ENCODE measurements at regions not wholly inside any gene's neighbourhood (a gene's known extent, or its start where the extent isn't known, plus 50 kb on each side); places are given as distances from the start of the nearest gene placed in this dataset.
"Not testable (repeated sequence)": the region's sequence is repeated elsewhere in the genome, so short reads cannot be mapped to it uniquely, and the experiment has no call there.

GRCh38 chr2:3034856-3035255, 342.8 kb downstream of the EIPR1 start:
- DNase-seq: no peak

- no peak for DNase-seq
Measured at GRCh38 chr2:3034396-3034795, 343.2 kb downstream of the EIPR1 start.

GRCh38 chr2:3033315-3033714, 344.3 kb downstream of the EIPR1 start:
- no peak for DNase-seq

GRCh38 chr2:3030791-3031190, 346.8 kb downstream of the EIPR1 start:
- DNase-seq: not testable (repeated sequence)

GRCh38 chr2:3025984-3026383, 351.6 kb downstream of the EIPR1 start:
- DNase-seq: no peak

GRCh38 chr2:3025261-3025660, 352.4 kb downstream of the EIPR1 start:
- DNase-seq: no peak

GRCh38 chr2:3024401-3024935, 353.1 kb downstream of the EIPR1 start:
- DNase-seq: no peak

GRCh38 chr2:3023531-3023930, 354.1 kb downstream of the EIPR1 start:
- no peak for DNase-seq

GRCh38 chr2:3022841-3023372, 354.7 kb downstream of the EIPR1 start:
- DNase-seq: no peak

GRCh38 chr2:3021720-3022119, 355.9 kb downstream of the EIPR1 start:
- no peak for DNase-seq

GRCh38 chr2:3010001-3010400, 367.6 kb downstream of the EIPR1 start:
- no peak for DNase-seq

GRCh38 chr2:3009483-3009882, 368.1 kb downstream of the EIPR1 start:
- DNase-seq: no peak

- DNase-seq: no peak
Measured at GRCh38 chr2:3009005-3009404, 368.6 kb downstream of the EIPR1 start.

GRCh38 chr2:3008561-3008960, 369.1 kb downstream of the EIPR1 start:
- DNase-seq: no peak

GRCh38 chr2:3007135-3007534, 370.5 kb downstream of the EIPR1 start:
- DNase-seq: no peak

GRCh38 chr2:3005859-3006501, 371.6 kb downstream of the EIPR1 start:
- no peak for DNase-seq

- peak; percentile 4 for DNase-seq
Measured at GRCh38 chr2:3001615-3002560, 375.7 kb downstream of the EIPR1 start.

- no peak for DNase-seq
Measured at GRCh38 chr2:3000968-3001367, 376.6 kb downstream of the EIPR1 start.

- no peak for DNase-seq
Measured at GRCh38 chr2:3000125-3000524, 377.5 kb downstream of the EIPR1 start.

- DNase-seq: no peak
Measured at GRCh38 chr2:2998971-2999370, 378.6 kb downstream of the EIPR1 start.

- no peak for DNase-seq
Measured at GRCh38 chr2:2993172-2993692, 384.4 kb downstream of the EIPR1 start.

- no peak for DNase-seq
Measured at GRCh38 chr2:2992634-2993033, 385.0 kb downstream of the EIPR1 start.

GRCh38 chr2:2985020-2985419, 392.6 kb downstream of the EIPR1 start:
- no peak for DNase-seq

- no peak for DNase-seq
Measured at GRCh38 chr2:2981000-2981399, 396.6 kb downstream of the EIPR1 start.

Data from hematopoietic multipotent progenitor cell treated with erythropoietin and hydrocortisone succinate and interleukin-3 and kit ligand, for 6 days (in vitro differentiated cells).